ENCODE measurements at regions not wholly inside any gene's neighbourhood (a gene's known extent, or its start where the extent isn't known, plus 50 kb on each side); places are given as distances from the start of the nearest gene placed in this dataset.

- TF ChIP-seq CTCF (IDR thresholded peaks at IDR 0.05) (no peak), POLR2A (IDR thresholded peaks at IDR 0.05) (no peak)
Observed at GRCh38 chr20:7716286-7716972, 223.8 kb downstream of the HAO1 start.
